DND-41 (cell line): ENCODE measurements at regions not wholly inside any gene's neighbourhood (a gene's known extent, or its start where the extent isn't known, plus 50 kb on each side); places are given as distances from the start of the nearest gene placed in this dataset.

Source experiments
- CTCF ChIP-seq: IDR thresholded peaks from 2 replicates; pipeline ENCODE4 v1.5.1; 2012; ENCODE audit warnings: borderline replicate concordance, low read length, moderate library complexity, mild to moderate bottlenecking; ENCODE audit not compliant: poor library complexity, severe bottlenecking; ENCODE audit errors: extremely low read depth
- EZH2 ChIP-seq: IDR thresholded peaks from 3 replicates; pipeline ENCODE4 v1.6.1; 2012; ENCODE audit warnings: borderline replicate concordance, low read depth, mild to moderate bottlenecking, moderate library complexity, low read length, inconsistent platforms; ENCODE audit not compliant: severe bottlenecking

GRCh38 chr11:134008634-134009071 lies 51.9 kb upstream of the IGSF9B start:
- TF ChIP-seq CTCF, result no peak
- TF ChIP-seq EZH2, result no peak
